ENCODE measurements at regions not wholly inside any gene's neighbourhood (a gene's known extent, or its start where the extent isn't known, plus 50 kb on each side); places are given as distances from the start of the nearest gene placed in this dataset.

- no peak overlapping the region for H3K27ac ChIP-seq
- no peaks in the 10 kb centered on the region for H3K36me3 ChIP-seq (replicated peaks)
- in situ Hi-C loops (cut with HindIII; ENCODE audit: low pct_ligation_motif_present, low sequenced_read_pairs): no loop called here
- H3K4me3 ChIP-seq (ENCODE audit: low read depth, low read length): no peak overlapping the region
- no peaks in the 10 kb centered on the region for H3K27me3 ChIP-seq (replicated peaks)
- DNase-seq: no peak
- TF ChIP-seq CTCF (IDR thresholded peaks at IDR 0.05; ENCODE audit: low read depth, low read length, missing control alignments): no peak
Observed at GRCh38 chr6:167392631-167393316, 67.9 kb downstream of the TTLL2 start.

- no peaks in the 10 kb centered on the region for H3K27me3 ChIP-seq (replicated peaks)
- DNase-seq: no peak
- TF ChIP-seq CTCF (IDR thresholded peaks at IDR 0.05; ENCODE audit: low read depth, low read length, missing control alignments): no peak
- no peaks in the 10 kb centered on the region for H3K36me3 ChIP-seq (replicated peaks)
- in situ Hi-C loops (cut with HindIII; ENCODE audit: low pct_ligation_motif_present, low sequenced_read_pairs): no loop called here
- no peak overlapping the region for H3K4me3 ChIP-seq (ENCODE audit: low read depth, low read length)
- no peak overlapping the region for H3K27ac ChIP-seq
Observed at GRCh38 chr6:167393731-167394130, 68.8 kb downstream of the TTLL2 start.

GRCh38 chr6:167394339-167394738 lies 69.5 kb downstream of the TTLL2 start:
- in situ Hi-C loops (cut with HindIII; ENCODE audit: low pct_ligation_motif_present, low sequenced_read_pairs): no loop called here
- Histone ChIP-seq H3K4me3 (ENCODE audit: low read depth, low read length) (no peak overlapping the region), H3K27ac (no peak overlapping the region), H3K36me3 (replicated peaks) (no peaks in the 10 kb centered on the region), H3K27me3 (replicated peaks) (no peaks in the 10 kb centered on the region)
- no peak for DNase-seq
- TF ChIP-seq CTCF (IDR thresholded peaks at IDR 0.05; ENCODE audit: low read depth, low read length, missing control alignments): no peak

GRCh38 chr6:167394820-167395219 lies 69.9 kb downstream of the TTLL2 start:
- no peak for DNase-seq
- Histone ChIP-seq H3K27ac (no peak overlapping the region), H3K27me3 (replicated peaks) (no peaks in the 10 kb centered on the region), H3K4me3 (ENCODE audit: low read depth, low read length) (no peak overlapping the region), H3K36me3 (replicated peaks) (no peaks in the 10 kb centered on the region)
- no peak for TF ChIP-seq CTCF (IDR thresholded peaks at IDR 0.05; ENCODE audit: low read depth, low read length, missing control alignments)
- in situ Hi-C loops (cut with HindIII; ENCODE audit: low pct_ligation_motif_present, low sequenced_read_pairs): no loop called here

GRCh38 chr6:167396068-167396658 lies 71.3 kb downstream of the TTLL2 start:
- Histone ChIP-seq H3K27ac (no peak overlapping the region), H3K27me3 (replicated peaks) (no peaks in the 10 kb centered on the region), H3K4me3 (ENCODE audit: low read depth, low read length) (no peak overlapping the region), H3K36me3 (replicated peaks) (no peaks in the 10 kb centered on the region)
- in situ Hi-C loops (cut with HindIII; ENCODE audit: low pct_ligation_motif_present, low sequenced_read_pairs): no loop called here
- no peak for DNase-seq
- TF ChIP-seq CTCF (IDR thresholded peaks at IDR 0.05; ENCODE audit: low read depth, low read length, missing control alignments): no peak

Data from brain microvascular endothelial cell (primary cell).